ENCODE measurements at regions not wholly inside any gene's neighbourhood (a gene's known extent, or its start where the extent isn't known, plus 50 kb on each side); places are given as distances from the start of the nearest gene placed in this dataset.

- TF ChIP-seq POLR2A (IDR thresholded peaks at IDR 0.05) (no peak), CTCF (IDR thresholded peaks at IDR 0.05) (no peak), POLR2AphosphoS5 (IDR thresholded peaks at IDR 0.05) (no peak)
Measured at GRCh38 chr5:4079831-4080230, 484.2 kb downstream of the IRX1 start.
